GM23338 (cell line): ENCODE measurements at regions not wholly inside any gene's neighbourhood (a gene's known extent, or its start where the extent isn't known, plus 50 kb on each side); places are given as distances from the start of the nearest gene placed in this dataset.

Source experiments
- ATAC-seq: fragments of 200-7000 bp; cut with Tn5 transposase; 3 replicates; pipeline ENCODE4 v1.9.1; 2020
- DNase-seq: peaks from one replicate; pipeline ENCODE4 v3.0.0-alpha.2; 2015; ENCODE audit warnings: low spot score
- H2AFZ ChIP-seq: fragments of 200-600 bp; sonication (generic); 2 replicates; pipeline ENCODE4 v1.8.0; 2016; ENCODE audit warnings: antibody characterized with exemption, mild to moderate bottlenecking, moderate library complexity
- H3F3A ChIP-seq: fragments of 200-600 bp; sonication (generic); replicated peaks from 2 replicates; pipeline ENCODE4 v1.8.0; 2017; ENCODE audit warnings: antibody characterized with exemption, mixed run types, low read depth
- H3K27ac ChIP-seq: fragments of 200-600 bp; sonication (generic); 2 replicates; pipeline ENCODE4 v1.6.1; 2016; ENCODE audit warnings: low read depth
- H3K27me3 ChIP-seq: fragments of 200-600 bp; sonication (generic); 2 replicates; pipeline ENCODE4 v1.8.0; 2016; ENCODE audit warnings: mild to moderate bottlenecking, mixed run types, moderate library complexity; ENCODE audit not compliant: insufficient read depth
- H3K36me3 ChIP-seq: fragments of 200-600 bp; sonication (generic); 2 replicates; pipeline ENCODE4 v1.8.0; 2016; ENCODE audit warnings: mild to moderate bottlenecking; ENCODE audit not compliant: insufficient read depth
- H3K4me1 ChIP-seq: fragments of 200-600 bp; sonication (generic); 2 replicates; pipeline ENCODE4 v1.8.0; 2016; ENCODE audit warnings: mild to moderate bottlenecking, moderate library complexity; ENCODE audit not compliant: insufficient read depth
- H3K4me2 ChIP-seq: fragments of 200-600 bp; sonication (generic); 2 replicates; pipeline ENCODE4 v1.7.1; 2017; ENCODE audit warnings: mixed run types
- H3K4me3 ChIP-seq: fragments of 200-600 bp; sonication (generic); 2 replicates; pipeline ENCODE4 v1.6.1; 2016; ENCODE audit warnings: mixed run types
- H3K79me2 ChIP-seq: fragments of 200-600 bp; sonication (generic); replicated peaks from 2 replicates; pipeline ENCODE4 v1.8.0; 2017; ENCODE audit warnings: mild to moderate bottlenecking; ENCODE audit not compliant: insufficient read depth
- H3K9me2 ChIP-seq: fragments of 200-600 bp; sonication (generic); 2 replicates; pipeline ENCODE4 v1.8.0; 2017; ENCODE audit not compliant: insufficient read depth
- H4K20me1 ChIP-seq: fragments of 200-600 bp; sonication (generic); replicated peaks from 2 replicates; pipeline ENCODE4 v1.8.0; 2017; ENCODE audit warnings: mild to moderate bottlenecking; ENCODE audit not compliant: insufficient read depth
- H3K27ac Mint-ChIP-seq: 2 replicates; pipeline ENCODE4 v1.8.0; 2020; ENCODE audit warnings: inconsistent platforms, mild to moderate bottlenecking, moderate library complexity, mixed read lengths
- H3K27me3 Mint-ChIP-seq: 3 replicates; pipeline ENCODE4 v1.8.0; 2022; ENCODE audit warnings: low read depth, mild to moderate bottlenecking, moderate library complexity, mixed read lengths, inconsistent platforms; ENCODE audit not compliant: insufficient read depth, poor library complexity
- H3K36me3 Mint-ChIP-seq: 3 replicates; pipeline ENCODE4 v1.8.0; 2021; ENCODE audit warnings: low read depth, mild to moderate bottlenecking, inconsistent platforms, moderate library complexity, mixed read lengths
- H3K4me1 Mint-ChIP-seq: 3 replicates; pipeline ENCODE4 v1.8.0; 2020; ENCODE audit warnings: mild to moderate bottlenecking, inconsistent platforms, mixed read lengths
- H3K4me3 Mint-ChIP-seq: 3 replicates; pipeline ENCODE4 v1.8.0; 2021; ENCODE audit warnings: moderate library complexity, mild to moderate bottlenecking, inconsistent platforms, mixed read lengths
- H3K9me3 Mint-ChIP-seq: 3 replicates; pipeline ENCODE4 v1.8.0; 2020; ENCODE audit warnings: moderate library complexity, mild to moderate bottlenecking, inconsistent platforms, mixed read lengths
- CTCF ChIP-seq, 2 experiments: fragments of 200-600 bp in 1 of 2; sonication (generic) in 1 of 2; conservative IDR thresholded peaks; 2 replicates each; pipeline versions ENCODE4 v1.5.1 to v1.6.1; 2016 to 2017; ENCODE audit warnings: antibody characterized with exemption in 2 of 2, low read depth in 2 of 2, mild to moderate bottlenecking in 2 of 2, moderate library complexity in 1 of 2
- EZH2phosphoT487 ChIP-seq: fragments of 200-600 bp; sonication (generic); IDR thresholded peaks from one replicate; pipeline ENCODE4 v1.8.1; 2018; ENCODE audit warnings: antibody characterized with exemption; ENCODE audit not compliant: unreplicated experiment
- JUNB ChIP-seq: IDR thresholded peaks from one replicate; pipeline ENCODE4 v1.6.1; 2016; ENCODE audit warnings: antibody characterized with exemption; ENCODE audit not compliant: unreplicated experiment
- NANOG ChIP-seq: IDR thresholded peaks from 2 replicates; pipeline ENCODE4 v1.6.1; 2016; ENCODE audit warnings: antibody characterized with exemption, borderline replicate concordance
- REST ChIP-seq: IDR thresholded peaks from one replicate; pipeline ENCODE4 v1.6.1; 2018; ENCODE audit warnings: antibody characterized with exemption; ENCODE audit not compliant: unreplicated experiment
- ZNF114 ChIP-seq: fragments of 250-450 bp; sonication (Bioruptor Pico); IDR thresholded peaks from 2 replicates; pipeline ENCODE4 v1.5.0; 2020; ENCODE audit warnings: mild to moderate bottlenecking, moderate library complexity
- ZNF462 ChIP-seq: fragments of 250-450 bp; sonication (Bioruptor Pico); IDR thresholded peaks from 2 replicates; pipeline ENCODE4 v1.5.0; 2020; ENCODE audit warnings: mild to moderate bottlenecking, moderate library complexity
- TF ChIP-seq, protein P1 (sequence below): IDR thresholded peaks from 2 replicates; pipeline ENCODE4 v1.6.1; 2016; ENCODE audit warnings: antibody characterized with exemption

DNA sequence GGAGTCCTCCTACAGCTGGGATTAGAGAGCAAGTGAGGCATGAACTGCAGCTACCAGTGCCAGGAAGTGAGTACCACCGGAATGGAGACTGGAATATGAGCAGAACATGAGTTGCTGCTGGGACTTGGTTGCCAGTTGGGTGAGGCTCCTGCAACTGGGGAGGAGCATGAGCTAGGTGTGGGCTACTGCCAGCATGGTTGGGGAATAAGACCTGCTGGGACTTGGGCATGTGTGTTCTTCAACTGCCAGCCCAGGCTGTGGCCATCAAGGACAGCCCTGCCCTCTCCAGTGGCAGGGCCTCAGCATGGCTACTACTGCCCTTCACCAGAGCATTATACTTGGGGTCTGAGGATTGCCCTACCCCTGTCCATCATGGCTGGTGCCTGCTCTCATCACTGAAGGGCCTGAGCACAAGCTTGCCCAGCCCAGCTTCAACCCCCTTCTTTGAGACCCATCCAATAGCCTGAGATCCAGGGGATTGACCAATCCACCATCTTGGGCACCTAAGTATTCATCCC, 665.0 kb downstream of the ELAVL2 start (continued):
- TF ChIP-seq, protein P1, sequence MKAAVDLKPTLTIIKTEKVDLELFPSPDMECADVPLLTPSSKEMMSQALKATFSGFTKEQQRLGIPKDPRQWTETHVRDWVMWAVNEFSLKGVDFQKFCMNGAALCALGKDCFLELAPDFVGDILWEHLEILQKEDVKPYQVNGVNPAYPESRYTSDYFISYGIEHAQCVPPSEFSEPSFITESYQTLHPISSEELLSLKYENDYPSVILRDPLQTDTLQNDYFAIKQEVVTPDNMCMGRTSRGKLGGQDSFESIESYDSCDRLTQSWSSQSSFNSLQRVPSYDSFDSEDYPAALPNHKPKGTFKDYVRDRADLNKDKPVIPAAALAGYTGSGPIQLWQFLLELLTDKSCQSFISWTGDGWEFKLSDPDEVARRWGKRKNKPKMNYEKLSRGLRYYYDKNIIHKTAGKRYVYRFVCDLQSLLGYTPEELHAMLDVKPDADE = no peak
- no peak for TF ChIP-seq REST

DNA sequence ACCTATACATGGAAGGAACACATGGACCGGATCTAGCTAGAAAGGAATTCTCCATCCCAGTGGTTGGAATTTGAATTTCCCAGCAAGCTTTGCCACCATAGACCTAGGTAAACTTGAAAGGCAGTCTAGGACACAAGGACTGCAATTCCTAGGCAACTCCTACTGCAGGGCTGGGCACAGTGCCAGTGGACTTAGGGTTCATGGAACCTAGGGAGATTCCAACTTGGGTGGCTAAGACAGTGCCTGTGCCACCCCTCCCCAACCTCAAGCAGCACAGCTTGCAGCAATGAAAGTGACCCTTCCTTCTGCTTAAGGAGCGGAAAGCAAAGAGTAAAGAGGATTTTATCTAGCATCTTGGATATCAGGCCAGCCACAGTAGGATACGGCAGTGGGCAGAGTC, 663.3 kb downstream of the ELAVL2 start:
- Histone ChIP-seq H3K4me1 (no peaks in the 10 kb centered on the region), H3K4me2 (no peak overlapping the region), H3K27ac (no peak overlapping the region), H4K20me1 (no peaks in the 10 kb centered on the region), H3K4me3 (no peak overlapping the region), H3K79me2 (no peaks in the 10 kb centered on the region), H3K36me3 (no peaks in the 10 kb centered on the region), H3K9me2 (0 out of 2 replicates have a peak, but pooled peaks cover 2% of the 10 kb centered on the region), H3F3A (no peaks in the 10 kb centered on the region), H2AFZ (no peak overlapping the region), H3K27me3 (no peaks in the 10 kb centered on the region)
- no peaks in the 10 kb centered on the region; the same call in 2 of the 3 replicates for H3K9me3 Mint-ChIP-seq
- H3K36me3 Mint-ChIP-seq = no peaks in the 10 kb centered on the region
- no peak overlapping the region for H3K4me3 Mint-ChIP-seq
- H3K27me3 Mint-ChIP-seq = peaks cover 3% of the 10 kb centered on the region
- ATAC-seq = no peak
- H3K27ac Mint-ChIP-seq = no peak overlapping the region; the same call in 1 of the 2 replicates
- no peaks in the 10 kb centered on the region for H3K4me1 Mint-ChIP-seq
- no peak for DNase-seq
- TF ChIP-seq EZH2phosphoT487 (no peak), ZNF114 (no peak), ZNF462 (CRISPR knock-in tag) (no peak), CTCF (conservative IDR thresholded peaks at IDR 0.05; ENCODE audit: low read depth in 2 of 2) (no peak), JUNB (no peak), NANOG (no peak)
